Spinal cord (tissue), 9 donors: ENCODE measurements at regions not wholly inside any gene's neighbourhood (a gene's known extent, or its start where the extent isn't known, plus 50 kb on each side); places are given as distances from the start of the nearest gene placed in this dataset.

Experiments used
- DNase-seq, 6 donors: peaks; one replicate each; pipeline versions ENCODE4 v3.0.0 to v3.0.0-alpha.2; 2013 to 2015; ENCODE audit warnings: low spot score in 6 of 6, low read depth in 4 of 6
- H3K27ac ChIP-seq: one replicate; pipeline ENCODE4 v1.5.1; 2013; ENCODE audit warnings: low read depth, low read length, control low read depth
- H3K27me3 ChIP-seq: one replicate; pipeline ENCODE4 v1.6.1; 2013; ENCODE audit warnings: low read length; ENCODE audit not compliant: control insufficient read depth, insufficient read depth
- H3K36me3 ChIP-seq: one replicate; pipeline ENCODE4 v1.6.1; 2013; ENCODE audit warnings: low read length; ENCODE audit not compliant: control insufficient read depth, insufficient read depth
- H3K4me1 ChIP-seq: one replicate; pipeline ENCODE4 v1.6.1; 2013; ENCODE audit warnings: low read length; ENCODE audit not compliant: control insufficient read depth, insufficient read depth
- H3K4me3 ChIP-seq: one replicate; pipeline ENCODE4 v1.5.1; 2013; ENCODE audit warnings: low read depth, low read length, control low read depth
- H3K9me3 ChIP-seq: one replicate; pipeline ENCODE4 v1.6.1; 2013; ENCODE audit warnings: low read length; ENCODE audit not compliant: control insufficient read depth, insufficient read depth
- WGBS: methylation state at CpG from one replicate; pipeline ENCODE4 v1.1.5; 2013; ENCODE audit warnings: missing lambda C conversion rate; ENCODE audit not compliant: insufficient coverage; 5-methylcytosine and 5-hydroxymethylcytosine counted together
- donor health status: healthy.

DNA sequence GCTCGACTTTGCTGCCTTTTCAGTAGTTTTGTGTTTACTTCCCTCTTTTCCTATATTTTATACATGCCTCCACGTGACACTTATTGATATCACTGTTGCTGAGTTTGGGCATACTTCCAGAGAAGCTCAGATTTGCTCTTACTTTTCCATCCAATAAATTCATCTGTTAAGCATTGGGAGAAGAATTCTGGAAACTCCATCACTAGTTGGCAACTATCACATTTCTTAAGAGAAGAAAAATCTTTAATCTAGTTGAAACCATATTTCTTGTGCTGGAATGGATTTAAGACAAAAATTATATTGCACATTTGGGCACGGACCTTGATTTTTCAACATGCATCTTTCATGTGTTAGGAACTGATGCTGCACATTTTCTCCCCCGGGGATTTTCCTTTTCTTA lies 52.6 kb upstream of the CPO start:
- H3K4me1 ChIP-seq, result no peaks in the 10 kb centered on the region
- H3K9me3 ChIP-seq, result no peaks in the 10 kb centered on the region
- H3K27ac ChIP-seq, result no peak overlapping the region
- H3K4me3 ChIP-seq, result no peak overlapping the region
- H3K36me3 ChIP-seq, result no peaks in the 10 kb centered on the region
- peak in 1 of 6 donors; percentile 90 for DNase-seq
- no peaks in the 10 kb centered on the region for H3K27me3 ChIP-seq
- WGBS, result 100% methylated on average over 1 of the region's 4 CpGs

GRCh38 chr2:206887745-206888144 lies 51.6 kb upstream of the CPO start:
- Histone ChIP-seq H3K36me3 (no peaks in the 10 kb centered on the region), H3K9me3 (no peaks in the 10 kb centered on the region), H3K27ac (no peak overlapping the region), H3K4me3 (no peak overlapping the region), H3K4me1 (no peaks in the 10 kb centered on the region), H3K27me3 (no peaks in the 10 kb centered on the region)
- no CpG with 5 or more reads among the region's 1 CpG for WGBS
- DNase-seq, result no peak
